CD4-positive, alpha-beta T cell treated with Interleukin-17A for 4 hours (primary cell): ENCODE measurements at regions not wholly inside any gene's neighbourhood (a gene's known extent, or its start where the extent isn't known, plus 50 kb on each side); places are given as distances from the start of the nearest gene placed in this dataset.

Experiments
- DNase-seq: peaks from one replicate; pipeline ENCODE4 v3.0.0-alpha.2; 2020; ENCODE audit warnings: mixed read lengths

GRCh38 chr1:82511441-82511840, 710.7 kb downstream of the ADGRL2 start:
- no peak for DNase-seq

- no peak for DNase-seq
Observed at GRCh38 chr1:82510431-82510830, 709.7 kb downstream of the ADGRL2 start.

- DNase-seq = no peak
Observed at GRCh38 chr1:82507011-82507410, 706.3 kb downstream of the ADGRL2 start.

- no peak for DNase-seq
Observed at GRCh38 chr1:82503822-82504221, 703.1 kb downstream of the ADGRL2 start.

GRCh38 chr1:82499022-82499421, 698.3 kb downstream of the ADGRL2 start:
- DNase-seq = no peak

GRCh38 chr1:82494117-82494516, 693.4 kb downstream of the ADGRL2 start:
- no peak for DNase-seq

- no peak for DNase-seq
Observed at GRCh38 chr1:82492159-82492558, 691.4 kb downstream of the ADGRL2 start.

GRCh38 chr1:82491301-82492048, 690.7 kb downstream of the ADGRL2 start:
- no peak for DNase-seq

GRCh38 chr1:82487778-82488177, 687.0 kb downstream of the ADGRL2 start:
- no peak for DNase-seq

- no peak for DNase-seq
Observed at GRCh38 chr1:82486969-82487368, 686.2 kb downstream of the ADGRL2 start.

- no peak for DNase-seq
Observed at GRCh38 chr1:82486468-82486867, 685.7 kb downstream of the ADGRL2 start.

GRCh38 chr1:82485591-82486369, 685.0 kb downstream of the ADGRL2 start:
- no peak for DNase-seq

- DNase-seq = no peak
Observed at GRCh38 chr1:82483146-82483545, 682.4 kb downstream of the ADGRL2 start.

- no peak for DNase-seq
Observed at GRCh38 chr1:82478916-82479315, 678.2 kb downstream of the ADGRL2 start.

GRCh38 chr1:82472489-82473131, 671.9 kb downstream of the ADGRL2 start:
- DNase-seq = no peak

- DNase-seq = no peak
Observed at GRCh38 chr1:82466891-82467290, 666.2 kb downstream of the ADGRL2 start.

GRCh38 chr1:82466416-82466815, 665.7 kb downstream of the ADGRL2 start:
- no peak for DNase-seq

- no peak for DNase-seq
Observed at GRCh38 chr1:82465024-82465423, 664.3 kb downstream of the ADGRL2 start.

GRCh38 chr1:82464362-82465001, 663.7 kb downstream of the ADGRL2 start:
- DNase-seq = no peak

- DNase-seq = no peak
Observed at GRCh38 chr1:82463951-82464350, 663.2 kb downstream of the ADGRL2 start.

- no peak for DNase-seq
Observed at GRCh38 chr1:82462366-82462765, 661.6 kb downstream of the ADGRL2 start.

- no peak for DNase-seq
Observed at GRCh38 chr1:82455342-82455741, 654.6 kb downstream of the ADGRL2 start.

GRCh38 chr1:82454431-82454830, 653.7 kb downstream of the ADGRL2 start:
- no peak for DNase-seq
